ENCODE measurements at regions not wholly inside any gene's neighbourhood (a gene's known extent, or its start where the extent isn't known, plus 50 kb on each side); places are given as distances from the start of the nearest gene placed in this dataset.
A peak's percentile ranks its signal among the peaks of the same experiment; 100 is the strongest.

GRCh38 chr1:29639156-29639736, 402.9 kb downstream of the PTPRU start:
- Mint-ChIP-seq H3K4me3 (no peak overlapping the region), H3K27ac (no peak overlapping the region), H3K4me1 (peaks cover 2% of the 10 kb centered on the region), H3K36me3 (ENCODE audit: low read depth) (no peaks in the 10 kb centered on the region), H3K9me3 (no peaks in the 10 kb centered on the region), H3K27me3 (ENCODE audit: insufficient read depth) (peaks cover 31% of the 10 kb centered on the region)
- Histone ChIP-seq H3K36me3 (ENCODE audit: control insufficient read depth, insufficient read depth, low read length) (no peaks in the 10 kb centered on the region), H3K9me3 (ENCODE audit: control insufficient read depth, low read length) (no peaks in the 10 kb centered on the region), H3K4me3 (ENCODE audit: low read length) (no peak overlapping the region), H3K9ac (ENCODE audit: extremely low read depth, low read length, poor library complexity, severe bottlenecking) (no peak overlapping the region), H3K27me3 (ENCODE audit: control insufficient read depth, insufficient read depth, low read length, poor library complexity, severe bottlenecking) (no peaks in the 10 kb centered on the region), H3K27ac (ENCODE audit: low read depth, low read length) (no peak overlapping the region), H3K4me1 (ENCODE audit: control insufficient read depth, insufficient read depth, low read length) (no peaks in the 10 kb centered on the region)
- no peak for TF ChIP-seq CTCF (conservative IDR thresholded peaks at IDR 0.05)
- DNase-seq = peak; percentile 40
- 83 to 89% methylated on average over 3 to 6 of the region's 6 CpGs for WGBS, 2 experiments (ENCODE audit: insufficient coverage in 1 of 2, insufficient read length in 1 of 2)

GRCh38 chr1:29638281-29638680, 402.0 kb downstream of the PTPRU start:
- H3K27ac ChIP-seq (ENCODE audit: low read depth, low read length) = no peak overlapping the region
- peaks cover 2% of the 10 kb centered on the region for H3K4me1 Mint-ChIP-seq
- DNase-seq = peak; percentile 13
- no peaks in the 10 kb centered on the region for H3K4me1 ChIP-seq (ENCODE audit: control insufficient read depth, insufficient read depth, low read length)
- H3K9me3 Mint-ChIP-seq = no peaks in the 10 kb centered on the region
- no peaks in the 10 kb centered on the region for H3K27me3 ChIP-seq (ENCODE audit: control insufficient read depth, insufficient read depth, low read length, poor library complexity, severe bottlenecking)
- no peaks in the 10 kb centered on the region for H3K36me3 Mint-ChIP-seq (ENCODE audit: low read depth)
- no peak for TF ChIP-seq CTCF (conservative IDR thresholded peaks at IDR 0.05)
- H3K27ac Mint-ChIP-seq = no peak overlapping the region
- H3K9ac ChIP-seq (ENCODE audit: extremely low read depth, low read length, poor library complexity, severe bottlenecking) = no peak overlapping the region
- 88 to 94% methylated on average over 2 of the region's 2 CpGs for WGBS, 2 experiments (ENCODE audit: insufficient coverage in 1 of 2, insufficient read length in 1 of 2)
- no peaks in the 10 kb centered on the region for H3K9me3 ChIP-seq (ENCODE audit: control insufficient read depth, low read length)
- no peak overlapping the region for H3K4me3 ChIP-seq (ENCODE audit: low read length)
- peaks cover 25% of the 10 kb centered on the region for H3K27me3 Mint-ChIP-seq (ENCODE audit: insufficient read depth)
- H3K36me3 ChIP-seq (ENCODE audit: control insufficient read depth, insufficient read depth, low read length) = no peaks in the 10 kb centered on the region
- H3K4me3 Mint-ChIP-seq = no peak overlapping the region

- DNase-seq = no peak
- no peaks in the 10 kb centered on the region for H3K9me3 Mint-ChIP-seq
- no peak overlapping the region for H3K27ac Mint-ChIP-seq
- no peak overlapping the region for H3K9ac ChIP-seq (ENCODE audit: extremely low read depth, low read length, poor library complexity, severe bottlenecking)
- H3K27ac ChIP-seq (ENCODE audit: low read depth, low read length) = no peak overlapping the region
- no peaks in the 10 kb centered on the region for H3K4me1 ChIP-seq (ENCODE audit: control insufficient read depth, insufficient read depth, low read length)
- no peak overlapping the region for H3K4me3 Mint-ChIP-seq
- H3K36me3 ChIP-seq (ENCODE audit: control insufficient read depth, insufficient read depth, low read length) = no peaks in the 10 kb centered on the region
- peaks cover 2% of the 10 kb centered on the region for H3K4me1 Mint-ChIP-seq
- H3K27me3 Mint-ChIP-seq (ENCODE audit: insufficient read depth) = peaks cover 15% of the 10 kb centered on the region
- no peak for TF ChIP-seq CTCF (conservative IDR thresholded peaks at IDR 0.05)
- no peaks in the 10 kb centered on the region for H3K9me3 ChIP-seq (ENCODE audit: control insufficient read depth, low read length)
- no peak overlapping the region for H3K4me3 ChIP-seq (ENCODE audit: low read length)
- no peaks in the 10 kb centered on the region for H3K27me3 ChIP-seq (ENCODE audit: control insufficient read depth, insufficient read depth, low read length, poor library complexity, severe bottlenecking)
- H3K36me3 Mint-ChIP-seq (ENCODE audit: low read depth) = no peaks in the 10 kb centered on the region
Observed at GRCh38 chr1:29636936-29637335, 400.6 kb downstream of the PTPRU start.

All from endodermal cell (in vitro differentiated cells).